ENCODE measurements at regions not wholly inside any gene's neighbourhood (a gene's known extent, or its start where the extent isn't known, plus 50 kb on each side); places are given as distances from the start of the nearest gene placed in this dataset.

DNA sequence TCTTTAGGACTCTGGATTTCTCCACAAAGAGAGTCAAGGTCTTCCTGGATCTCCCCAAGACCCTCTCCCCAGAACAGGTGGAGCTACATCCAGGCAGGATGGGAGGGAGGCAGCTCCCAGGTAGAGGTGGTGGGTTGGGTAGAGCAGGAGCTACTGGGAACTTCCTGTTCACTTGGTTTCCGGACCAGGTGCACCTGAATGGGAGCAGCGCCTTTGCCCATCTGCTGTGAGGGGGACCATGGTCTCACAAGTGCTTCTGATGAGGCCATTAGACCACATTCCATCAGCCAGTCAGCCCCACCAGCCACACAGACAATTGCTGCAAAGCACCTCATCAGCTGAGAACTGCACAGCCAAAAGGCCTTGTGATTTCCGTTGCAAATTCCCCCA lies 188.8 kb downstream of the MATN1 start:
- Histone ChIP-seq H3K27ac (ENCODE audit: low read depth in 2 of 2, low read length in 2 of 2) (no peak overlapping the region), H3K9ac (ENCODE audit: low read depth in 1 of 2, low read length in 2 of 2) (no peak overlapping the region), H3K4me3 (ENCODE audit: low read length in 2 of 2) (no peak overlapping the region), H3K9me3 (ENCODE audit: control insufficient read depth in 2 of 2, low read length in 2 of 2) (no peaks in the 10 kb centered on the region), H3K36me3 (ENCODE audit: control insufficient read depth in 2 of 2, insufficient read depth in 2 of 2, low read length in 2 of 2) (no peaks in the 10 kb centered on the region), H3K27me3 (ENCODE audit: control insufficient read depth in 2 of 2, insufficient read depth in 2 of 2, low read length in 2 of 2) (no peaks in the 10 kb centered on the region), H3K4me1 (ENCODE audit: control insufficient read depth in 2 of 2, insufficient read depth in 2 of 2, low read length in 2 of 2) (no peaks in the 10 kb centered on the region)

GRCh38 chr1:30533796-30534550 lies 189.4 kb downstream of the MATN1 start:
- H3K4me3 ChIP-seq (ENCODE audit: low read length in 2 of 2): no peak overlapping the region
- H3K36me3 ChIP-seq (ENCODE audit: control insufficient read depth in 2 of 2, insufficient read depth in 2 of 2, low read length in 2 of 2): no peaks in the 10 kb centered on the region
- H3K27me3 ChIP-seq (ENCODE audit: control insufficient read depth in 2 of 2, insufficient read depth in 2 of 2, low read length in 2 of 2): no peaks in the 10 kb centered on the region
- H3K4me1 ChIP-seq (ENCODE audit: control insufficient read depth in 2 of 2, insufficient read depth in 2 of 2, low read length in 2 of 2): no peaks in the 10 kb centered on the region
- H3K9me3 ChIP-seq (ENCODE audit: control insufficient read depth in 2 of 2, low read length in 2 of 2): no peaks in the 10 kb centered on the region
- no peak overlapping the region for H3K9ac ChIP-seq (ENCODE audit: low read depth in 1 of 2, low read length in 2 of 2)
- no peak overlapping the region for H3K27ac ChIP-seq (ENCODE audit: low read depth in 2 of 2, low read length in 2 of 2)

- Histone ChIP-seq H3K9me3 (ENCODE audit: control insufficient read depth in 2 of 2, low read length in 2 of 2) (no peaks in the 10 kb centered on the region), H3K9ac (ENCODE audit: low read depth in 1 of 2, low read length in 2 of 2) (no peak overlapping the region), H3K36me3 (ENCODE audit: control insufficient read depth in 2 of 2, insufficient read depth in 2 of 2, low read length in 2 of 2) (no peaks in the 10 kb centered on the region), H3K4me1 (ENCODE audit: control insufficient read depth in 2 of 2, insufficient read depth in 2 of 2, low read length in 2 of 2) (no peaks in the 10 kb centered on the region), H3K27me3 (ENCODE audit: control insufficient read depth in 2 of 2, insufficient read depth in 2 of 2, low read length in 2 of 2) (no peaks in the 10 kb centered on the region), H3K4me3 (ENCODE audit: low read length in 2 of 2) (no peak overlapping the region), H3K27ac (ENCODE audit: low read depth in 2 of 2, low read length in 2 of 2) (no peak overlapping the region)
These were observed 190.2 kb downstream of the MATN1 start for GRCh38 chr1:30533141-30533540.

- H3K27ac ChIP-seq (ENCODE audit: low read depth in 2 of 2, low read length in 2 of 2): no peak overlapping the region
These were observed 190.8 kb downstream of the MATN1 start for GRCh38 chr1:30532621-30533020.

GRCh38 chr1:30527511-30528140 lies 195.8 kb downstream of the MATN1 start:
- Histone ChIP-seq H3K4me1 (ENCODE audit: control insufficient read depth in 2 of 2, insufficient read depth in 2 of 2, low read length in 2 of 2) (no peaks in the 10 kb centered on the region), H3K9me3 (ENCODE audit: control insufficient read depth in 2 of 2, low read length in 2 of 2) (no peaks in the 10 kb centered on the region), H3K9ac (ENCODE audit: low read depth in 1 of 2, low read length in 2 of 2) (no peak overlapping the region), H3K27me3 (ENCODE audit: control insufficient read depth in 2 of 2, insufficient read depth in 2 of 2, low read length in 2 of 2) (peaks cover 0 to 6% of the 10 kb centered on the region in 2 donors), H3K36me3 (ENCODE audit: control insufficient read depth in 2 of 2, insufficient read depth in 2 of 2, low read length in 2 of 2) (no peaks in the 10 kb centered on the region), H3K27ac (ENCODE audit: low read depth in 2 of 2, low read length in 2 of 2) (no peak overlapping the region), H3K4me3 (ENCODE audit: low read length in 2 of 2) (no peak overlapping the region)

More at GRCh38 chr1:30532621-30533020, 190.8 kb downstream of the MATN1 start:
- no peaks in the 10 kb centered on the region for H3K36me3 ChIP-seq (ENCODE audit: control insufficient read depth in 2 of 2, insufficient read depth in 2 of 2, low read length in 2 of 2)
- no peaks in the 10 kb centered on the region for H3K4me1 ChIP-seq (ENCODE audit: control insufficient read depth in 2 of 2, insufficient read depth in 2 of 2, low read length in 2 of 2)
- no peaks in the 10 kb centered on the region for H3K9me3 ChIP-seq (ENCODE audit: control insufficient read depth in 2 of 2, low read length in 2 of 2)
- H3K9ac ChIP-seq (ENCODE audit: low read depth in 1 of 2, low read length in 2 of 2): no peak overlapping the region
- no peak overlapping the region for H3K4me3 ChIP-seq (ENCODE audit: low read length in 2 of 2)
- H3K27me3 ChIP-seq (ENCODE audit: control insufficient read depth in 2 of 2, insufficient read depth in 2 of 2, low read length in 2 of 2): no peaks in the 10 kb centered on the region

DNA sequence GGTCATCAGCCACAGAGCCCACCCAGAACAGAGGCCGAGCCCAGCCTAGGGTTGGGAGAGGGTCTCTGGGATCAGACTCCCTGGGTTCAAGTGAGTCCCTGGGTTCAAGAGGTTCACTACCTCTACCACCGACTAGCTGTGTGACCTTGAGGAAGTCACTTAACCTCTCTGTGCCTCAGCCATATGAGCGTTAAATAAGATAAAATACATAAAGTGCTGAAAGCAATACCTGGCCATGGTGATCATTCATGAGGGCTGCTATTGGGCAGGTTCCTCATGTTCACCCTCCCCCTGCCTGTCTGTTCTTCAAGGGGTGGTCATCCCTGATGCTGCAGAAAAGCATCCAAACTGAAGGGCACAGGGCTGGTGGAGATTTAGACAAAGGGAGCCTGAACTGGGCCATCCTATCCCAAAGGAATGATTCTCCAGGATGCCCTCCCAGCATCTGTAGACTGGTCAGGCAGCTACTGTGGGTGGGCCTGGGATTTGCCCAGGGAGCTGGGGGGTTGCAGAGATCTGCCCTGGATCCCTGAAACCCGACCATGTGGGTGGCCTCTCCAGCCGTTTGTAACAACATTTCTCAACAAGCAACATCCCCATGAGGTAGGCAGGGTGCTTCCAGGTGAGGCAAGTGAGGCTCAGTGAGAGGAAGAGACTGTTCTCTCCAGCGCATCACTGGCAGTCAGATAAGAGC lies 196.6 kb downstream of the MATN1 start:
- H3K9ac ChIP-seq (ENCODE audit: low read depth in 1 of 2, low read length in 2 of 2): no peak overlapping the region
- H3K27me3 ChIP-seq (ENCODE audit: control insufficient read depth in 2 of 2, insufficient read depth in 2 of 2, low read length in 2 of 2): peaks cover 0 to 6% of the 10 kb centered on the region in 2 donors
- no peak overlapping the region for H3K4me3 ChIP-seq (ENCODE audit: low read length in 2 of 2)
- H3K9me3 ChIP-seq (ENCODE audit: control insufficient read depth in 2 of 2, low read length in 2 of 2): no peaks in the 10 kb centered on the region
- H3K36me3 ChIP-seq (ENCODE audit: control insufficient read depth in 2 of 2, insufficient read depth in 2 of 2, low read length in 2 of 2): no peaks in the 10 kb centered on the region
- H3K27ac ChIP-seq (ENCODE audit: low read depth in 2 of 2, low read length in 2 of 2): no peak overlapping the region
- no peaks in the 10 kb centered on the region for H3K4me1 ChIP-seq (ENCODE audit: control insufficient read depth in 2 of 2, insufficient read depth in 2 of 2, low read length in 2 of 2)

DNA sequence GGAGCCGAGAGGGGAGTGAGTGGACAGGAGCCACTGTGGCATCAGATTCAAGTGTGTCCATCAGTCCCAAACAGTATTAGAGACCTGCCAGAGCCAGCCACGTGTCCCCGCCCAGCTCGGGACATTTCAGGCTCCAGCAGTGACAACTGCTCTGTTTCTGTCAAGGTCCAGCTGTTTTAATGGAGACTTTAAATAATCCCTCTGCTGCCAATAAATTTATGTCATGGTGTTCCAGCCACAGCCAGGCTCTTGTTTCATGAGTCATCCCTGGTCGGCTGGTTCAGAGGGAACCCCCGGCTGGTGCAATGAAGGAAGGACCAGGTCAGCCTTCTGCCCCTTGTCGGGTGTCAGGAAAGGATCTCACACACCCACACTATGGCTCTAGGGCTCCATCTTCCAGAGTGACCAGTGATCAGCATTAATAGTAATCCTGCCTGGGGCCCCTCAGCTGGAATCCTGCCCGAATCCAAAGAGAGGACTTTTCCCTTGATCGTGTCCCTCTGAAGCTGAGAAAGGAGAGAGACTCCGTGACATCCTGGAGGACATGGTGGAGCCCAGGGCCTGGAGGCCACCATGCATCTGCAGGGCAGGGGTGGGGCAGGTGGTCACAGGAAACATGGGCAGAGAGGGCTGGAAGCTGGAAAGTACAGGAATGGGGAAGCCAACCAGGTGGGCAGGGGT lies 197.3 kb downstream of the MATN1 start:
- no peaks in the 10 kb centered on the region for H3K36me3 ChIP-seq (ENCODE audit: control insufficient read depth in 2 of 2, insufficient read depth in 2 of 2, low read length in 2 of 2)
- H3K4me1 ChIP-seq (ENCODE audit: control insufficient read depth in 2 of 2, insufficient read depth in 2 of 2, low read length in 2 of 2): no peaks in the 10 kb centered on the region
- H3K27me3 ChIP-seq (ENCODE audit: control insufficient read depth in 2 of 2, insufficient read depth in 2 of 2, low read length in 2 of 2): peaks cover under 1 to 6% of the 10 kb centered on the region in 2 donors
- H3K9ac ChIP-seq (ENCODE audit: low read depth in 1 of 2, low read length in 2 of 2): no peak overlapping the region
- H3K4me3 ChIP-seq (ENCODE audit: low read length in 2 of 2): no peak overlapping the region
- H3K9me3 ChIP-seq (ENCODE audit: control insufficient read depth in 2 of 2, low read length in 2 of 2): no peaks in the 10 kb centered on the region
- H3K27ac ChIP-seq (ENCODE audit: low read depth in 2 of 2, low read length in 2 of 2): no peak overlapping the region

GRCh38 chr1:30525631-30525970 lies 197.8 kb downstream of the MATN1 start:
- Histone ChIP-seq H3K9me3 (ENCODE audit: control insufficient read depth in 2 of 2, low read length in 2 of 2) (no peaks in the 10 kb centered on the region), H3K4me1 (ENCODE audit: control insufficient read depth in 2 of 2, insufficient read depth in 2 of 2, low read length in 2 of 2) (no peaks in the 10 kb centered on the region), H3K27ac (ENCODE audit: low read depth in 2 of 2, low read length in 2 of 2) (no peak overlapping the region), H3K9ac (ENCODE audit: low read depth in 1 of 2, low read length in 2 of 2) (no peak overlapping the region), H3K36me3 (ENCODE audit: control insufficient read depth in 2 of 2, insufficient read depth in 2 of 2, low read length in 2 of 2) (no peaks in the 10 kb centered on the region), H3K4me3 (ENCODE audit: low read length in 2 of 2) (no peak overlapping the region), H3K27me3 (ENCODE audit: control insufficient read depth in 2 of 2, insufficient read depth in 2 of 2, low read length in 2 of 2) (peaks cover 2 to 6% of the 10 kb centered on the region in 2 donors)

- Histone ChIP-seq H3K9me3 (ENCODE audit: control insufficient read depth in 2 of 2, low read length in 2 of 2) (no peaks in the 10 kb centered on the region), H3K4me1 (ENCODE audit: control insufficient read depth in 2 of 2, insufficient read depth in 2 of 2, low read length in 2 of 2) (no peaks in the 10 kb centered on the region), H3K27ac (ENCODE audit: low read depth in 2 of 2, low read length in 2 of 2) (no peak overlapping the region), H3K36me3 (ENCODE audit: control insufficient read depth in 2 of 2, insufficient read depth in 2 of 2, low read length in 2 of 2) (no peaks in the 10 kb centered on the region), H3K9ac (ENCODE audit: low read depth in 1 of 2, low read length in 2 of 2) (no peak overlapping the region), H3K27me3 (ENCODE audit: control insufficient read depth in 2 of 2, insufficient read depth in 2 of 2, low read length in 2 of 2) (peaks cover 2 to 6% of the 10 kb centered on the region in 2 donors), H3K4me3 (ENCODE audit: low read length in 2 of 2) (no peak overlapping the region)
These were observed 198.4 kb downstream of the MATN1 start for GRCh38 chr1:30524840-30525617.

Data from mucosa of rectum (tissue), 2 donors.